GM19468 (cell line): ENCODE measurements at regions not wholly inside any gene's neighbourhood (a gene's known extent, or its start where the extent isn't known, plus 50 kb on each side); places are given as distances from the start of the nearest gene placed in this dataset.

ENCODE experiments used
- ATAC-seq: cut with Tn5 transposase; IDR thresholded peaks from one replicate; pipeline ENCODE4 v1.9.1; 2021; ENCODE audit warnings: mild to moderate bottlenecking, moderate library complexity, moderate number of reproducible peaks; ENCODE audit not compliant: unreplicated experiment; ENCODE audit errors: extremely low read depth

DNA sequence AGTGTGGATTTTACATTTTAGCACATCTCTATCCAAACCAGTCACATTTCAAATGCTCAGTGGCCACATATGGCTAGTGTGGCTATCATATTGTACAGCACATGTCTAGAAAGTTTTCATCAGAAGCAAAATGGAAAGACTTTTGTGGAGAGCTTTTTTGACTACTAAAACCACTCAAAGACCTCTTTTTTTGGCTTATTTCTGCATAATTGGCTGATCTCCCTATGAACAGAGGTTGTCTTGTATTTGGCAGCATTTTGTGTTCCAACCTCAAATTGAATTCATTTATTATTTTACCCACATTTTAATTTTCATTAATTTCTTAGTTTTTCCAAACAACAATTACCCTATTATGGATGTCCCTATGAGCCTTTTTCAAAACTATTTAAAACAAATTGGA, 395.7 kb downstream of the TLE1 start:
- ATAC-seq, result no peak

DNA sequence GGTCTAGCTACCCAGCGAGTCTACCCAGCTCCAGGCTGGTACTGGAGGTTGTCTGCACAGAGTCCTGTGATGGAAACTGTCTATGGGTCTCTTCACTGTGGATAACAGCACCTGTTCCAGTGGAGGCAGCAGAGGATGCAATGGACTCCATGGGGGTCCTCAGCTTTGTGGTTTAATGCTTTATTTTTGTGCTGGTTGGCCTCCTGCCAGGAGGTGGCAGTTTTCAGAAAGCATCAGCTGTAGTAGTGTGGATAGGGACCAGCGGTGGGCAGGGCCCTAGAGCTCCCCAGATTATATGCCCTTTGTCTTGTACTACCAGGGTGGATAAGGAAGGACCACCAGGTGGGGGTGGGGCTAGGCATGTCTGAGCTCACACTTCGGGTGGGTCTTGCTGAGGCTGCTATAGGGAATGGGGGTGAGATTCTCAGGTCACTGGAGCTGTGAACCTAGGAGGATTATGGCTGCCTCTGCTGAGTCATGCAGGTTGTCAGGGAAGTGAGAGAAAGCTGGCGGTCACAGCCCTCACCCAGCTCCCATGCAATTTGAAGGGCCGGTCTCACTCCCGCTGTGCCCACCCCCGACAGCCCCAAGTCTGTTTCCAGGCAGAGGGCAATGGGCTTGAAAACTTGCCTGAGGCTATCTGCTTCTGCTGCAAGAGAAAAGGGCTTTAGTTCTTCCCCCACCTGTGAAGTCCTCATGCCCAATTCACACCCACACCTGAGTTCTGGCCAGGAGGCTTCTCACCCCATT, 397.1 kb downstream of the TLE1 start:
- ATAC-seq, result no peak

DNA sequence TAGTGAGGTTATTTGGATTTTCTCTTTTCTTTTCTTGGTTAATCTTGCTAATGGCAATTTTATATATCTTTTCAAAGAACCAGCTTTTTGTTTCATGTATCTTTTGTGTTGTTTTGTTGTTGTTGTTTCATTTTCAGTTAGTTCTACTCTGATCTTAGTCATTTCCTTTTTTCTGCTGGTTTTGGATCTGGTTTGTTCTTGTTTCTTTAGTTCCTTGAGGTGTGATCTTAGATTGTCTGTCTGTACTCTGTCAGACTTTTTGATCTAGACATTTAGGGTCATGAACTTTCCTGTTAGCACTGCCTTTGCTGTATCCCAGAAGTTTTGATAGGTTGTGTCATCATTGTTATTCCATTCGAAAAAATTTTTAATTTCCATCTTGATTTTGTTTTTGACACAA, 399.7 kb downstream of the TLE1 start:
- ATAC-seq, result no peak

DNA sequence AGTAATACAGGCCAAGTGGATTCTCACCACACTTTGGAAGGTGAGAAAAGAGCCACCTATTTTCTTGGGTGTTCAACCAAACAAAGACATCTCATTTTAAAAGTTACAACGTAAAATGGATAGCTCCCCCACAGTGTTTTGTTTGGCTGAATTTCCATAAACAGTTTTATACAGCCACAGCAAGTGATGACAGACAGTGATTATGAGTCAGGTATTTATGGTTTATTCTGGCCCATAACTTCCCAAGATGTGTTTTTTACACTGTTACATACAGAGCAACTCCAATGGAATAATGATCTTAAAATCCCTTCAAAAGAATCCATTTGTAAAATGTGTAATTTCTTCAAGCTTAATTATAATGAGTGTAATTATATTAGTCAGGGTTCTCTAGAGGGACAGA, 421.3 kb downstream of the TLE1 start:
- no peak for ATAC-seq

DNA sequence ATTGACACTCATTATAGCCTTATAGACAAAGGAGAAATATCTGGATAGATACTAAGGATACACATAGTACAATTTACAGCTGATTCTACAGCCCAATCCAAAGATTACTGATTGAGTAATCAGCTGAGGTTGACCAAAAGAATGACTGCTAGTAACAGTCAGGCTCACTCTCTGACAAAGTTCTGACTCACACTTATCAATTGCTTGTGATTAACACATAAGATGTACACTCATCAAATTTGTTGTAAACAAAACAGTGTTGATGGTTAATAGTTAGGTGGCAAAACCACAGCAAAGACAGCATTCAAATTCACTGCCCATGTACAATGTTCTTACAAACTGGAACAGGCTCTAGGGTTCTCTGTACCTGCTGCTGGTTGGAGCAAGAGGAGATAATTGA, 422.7 kb downstream of the TLE1 start:
- ATAC-seq, result no peak

DNA sequence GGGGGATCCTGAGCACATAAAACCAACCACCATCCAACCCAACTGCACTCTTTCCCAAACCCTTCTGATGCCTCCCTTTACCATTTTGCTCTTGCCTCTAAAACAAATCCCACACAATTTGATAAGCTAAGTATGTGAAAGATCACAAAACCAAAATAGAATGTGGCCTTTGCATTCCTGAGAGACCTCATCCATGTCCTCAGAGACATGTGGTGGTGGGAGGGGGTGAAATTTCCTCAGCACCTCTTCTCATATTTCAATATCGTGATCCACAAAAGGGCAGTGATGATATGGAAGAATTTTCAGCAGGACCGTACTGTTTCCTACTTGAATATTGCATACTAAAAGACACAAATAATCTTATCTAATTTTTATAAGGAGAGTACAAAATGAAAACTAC, 423.3 kb downstream of the TLE1 start:
- no peak for ATAC-seq

DNA sequence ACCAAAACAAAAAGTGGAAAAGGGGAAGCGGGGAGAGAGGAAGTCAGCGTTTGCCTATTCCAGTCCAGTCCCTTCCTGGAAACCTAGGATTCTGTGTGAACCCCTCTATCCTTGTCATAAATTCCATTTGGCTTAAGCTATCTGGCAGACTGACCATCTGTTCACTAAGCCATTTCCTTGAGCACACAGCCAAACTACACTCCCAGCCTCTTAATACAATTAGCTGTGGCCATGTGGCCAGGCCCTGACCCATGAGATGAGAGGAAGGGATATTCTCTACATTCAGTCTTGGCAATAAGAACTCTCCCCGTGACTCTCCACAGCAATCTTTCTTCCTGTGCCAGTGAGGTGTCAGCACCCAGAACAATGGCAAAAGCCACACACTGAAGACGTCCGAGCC, 424.8 kb downstream of the TLE1 start:
- ATAC-seq, result no peak

DNA sequence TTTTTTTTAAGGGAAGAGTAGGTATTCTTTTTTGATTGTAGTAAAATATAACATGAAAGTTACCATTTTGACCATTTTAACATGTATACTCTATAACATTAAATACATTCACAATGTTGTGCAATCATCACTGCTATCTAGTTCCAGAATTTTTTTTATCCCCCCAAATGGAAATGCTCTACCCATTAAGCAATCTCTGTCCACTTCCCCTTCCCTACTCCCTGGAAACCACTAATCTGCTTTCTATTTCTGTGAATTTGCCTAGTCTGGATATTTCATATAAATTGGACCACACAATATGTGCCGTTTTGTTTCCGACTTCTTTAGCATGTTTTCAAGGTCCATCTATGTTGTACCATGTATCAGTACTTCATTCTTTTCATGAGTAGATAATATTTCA, 429.5 kb downstream of the TLE1 start:
- ATAC-seq, result no peak

DNA sequence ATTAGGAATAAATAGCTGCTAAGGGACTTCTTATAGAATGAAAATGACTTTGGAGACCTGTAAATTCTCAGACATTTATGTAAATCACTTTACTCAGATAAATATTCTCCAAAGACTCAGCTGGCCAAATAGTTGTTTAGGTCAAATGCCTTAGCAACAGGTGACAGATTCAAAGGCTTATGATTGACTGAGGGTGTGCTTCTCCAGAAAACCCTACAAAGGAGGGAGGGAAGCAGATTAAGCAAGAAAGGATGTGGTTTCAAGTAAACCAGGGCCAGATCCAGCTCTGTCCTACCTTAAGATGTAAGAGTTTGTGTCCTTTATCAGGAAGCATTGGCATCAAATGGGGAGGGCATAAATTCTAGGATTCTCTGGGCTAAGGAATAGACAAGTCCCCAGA, 433.0 kb downstream of the TLE1 start:
- ATAC-seq, result no peak

DNA sequence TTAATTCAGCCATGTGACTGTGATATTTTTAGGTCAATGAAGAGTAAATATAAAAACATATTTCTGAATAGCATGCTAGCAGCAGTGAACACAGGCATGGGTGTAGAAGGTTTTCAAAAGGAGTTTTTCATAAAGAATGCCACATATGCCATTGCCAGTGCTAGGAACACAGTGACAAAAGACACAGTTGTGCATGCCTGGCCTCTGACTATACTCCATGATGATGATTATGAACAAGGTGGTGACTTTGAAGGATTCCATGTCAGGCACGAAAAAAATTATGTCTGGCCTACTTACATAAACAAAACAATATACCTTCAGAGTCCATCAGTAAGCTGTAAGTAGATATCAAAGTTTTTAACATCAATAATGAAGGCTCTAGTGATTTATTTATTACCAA, 438.7 kb downstream of the TLE1 start:
- ATAC-seq, result no peak

DNA sequence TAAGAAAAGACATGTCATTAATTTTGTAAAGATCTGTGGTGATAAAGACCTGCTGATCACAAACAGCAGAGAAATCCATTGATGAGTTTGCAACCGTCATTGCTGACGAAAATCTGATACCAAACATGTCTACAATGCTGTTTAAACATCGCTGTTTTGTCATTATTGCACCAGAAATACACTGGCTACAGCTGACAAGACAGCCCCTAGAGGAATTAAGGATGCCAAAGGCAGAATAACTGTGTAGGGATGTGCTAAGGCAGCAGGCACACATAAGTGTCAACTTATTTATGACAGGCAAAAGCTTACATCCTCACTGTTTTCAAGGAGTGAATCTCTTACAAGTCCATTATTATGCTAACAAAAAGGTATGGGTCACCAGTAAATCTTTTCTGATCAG, 439.3 kb downstream of the TLE1 start:
- ATAC-seq, result no peak

DNA sequence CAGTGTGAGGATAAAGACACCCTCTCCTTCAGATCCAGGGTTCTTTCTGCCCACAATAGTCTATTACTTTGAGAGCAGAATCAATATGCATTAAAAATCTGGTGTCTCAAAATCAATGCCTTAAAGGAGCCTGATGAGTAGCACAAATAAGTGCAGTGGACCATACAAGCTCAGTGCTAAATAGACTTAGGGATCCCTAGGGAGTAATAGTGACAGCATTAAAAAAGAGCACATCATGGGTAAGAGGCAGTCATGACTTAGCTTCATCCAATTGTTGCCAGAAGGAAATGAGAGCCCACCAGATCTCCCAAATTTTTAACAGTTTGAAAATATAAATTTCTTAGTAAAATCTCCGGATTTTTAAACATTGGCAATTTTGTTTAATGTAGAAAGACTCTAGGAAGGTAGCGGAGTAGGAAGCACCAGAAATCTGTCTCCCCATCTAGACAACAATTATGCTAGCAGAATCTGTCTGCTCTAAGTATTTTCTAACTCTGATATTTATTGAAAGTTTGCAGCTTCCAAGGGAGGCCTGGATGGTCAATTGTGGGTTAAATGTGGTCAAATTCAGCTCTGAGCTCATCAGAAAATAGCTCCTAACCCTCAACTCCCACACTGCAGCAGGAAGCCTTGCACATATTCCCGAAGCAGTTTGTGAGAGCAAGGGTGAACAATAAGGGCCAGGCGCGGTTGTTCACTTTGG, 443.9 kb downstream of the TLE1 start:
- ATAC-seq, result no peak

DNA sequence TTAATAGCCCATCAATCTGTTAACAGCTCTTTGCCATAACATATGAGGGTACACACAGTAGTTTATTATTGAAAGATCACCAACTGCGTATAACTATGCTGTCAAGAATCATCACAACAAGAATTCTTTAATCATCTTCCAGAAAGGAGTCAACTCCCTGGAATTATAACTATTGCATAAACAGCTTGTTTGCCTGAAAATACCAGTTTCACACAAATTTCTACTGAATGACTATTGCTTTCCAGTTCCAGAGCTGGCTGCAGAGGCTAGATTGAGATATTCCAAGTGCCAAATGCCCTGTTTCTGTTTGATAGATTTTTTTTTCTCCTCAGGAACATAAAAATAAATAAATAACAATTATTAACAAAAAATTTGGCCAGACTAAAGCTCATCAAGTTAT, 444.7 kb downstream of the TLE1 start:
- ATAC-seq, result no peak

DNA sequence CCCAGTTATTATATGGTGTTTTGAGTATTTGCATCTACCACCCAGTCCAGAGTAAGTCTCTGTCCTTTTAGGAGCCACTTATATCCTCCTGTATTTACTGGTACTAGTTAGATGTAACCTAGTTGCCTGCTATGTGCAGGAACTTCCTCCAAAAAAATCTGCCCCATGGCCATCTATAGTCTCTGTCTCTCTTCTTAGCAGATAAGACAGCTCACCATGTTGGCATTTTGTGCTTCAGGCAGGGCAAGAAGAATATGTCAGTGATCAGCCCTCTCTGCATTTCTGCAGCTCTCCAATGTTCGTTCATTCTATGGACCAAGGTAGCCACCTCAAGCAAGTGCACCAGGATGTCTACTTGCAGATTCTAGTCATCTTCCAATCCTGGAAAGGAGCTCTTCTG, 446.5 kb downstream of the TLE1 start:
- no peak for ATAC-seq

DNA sequence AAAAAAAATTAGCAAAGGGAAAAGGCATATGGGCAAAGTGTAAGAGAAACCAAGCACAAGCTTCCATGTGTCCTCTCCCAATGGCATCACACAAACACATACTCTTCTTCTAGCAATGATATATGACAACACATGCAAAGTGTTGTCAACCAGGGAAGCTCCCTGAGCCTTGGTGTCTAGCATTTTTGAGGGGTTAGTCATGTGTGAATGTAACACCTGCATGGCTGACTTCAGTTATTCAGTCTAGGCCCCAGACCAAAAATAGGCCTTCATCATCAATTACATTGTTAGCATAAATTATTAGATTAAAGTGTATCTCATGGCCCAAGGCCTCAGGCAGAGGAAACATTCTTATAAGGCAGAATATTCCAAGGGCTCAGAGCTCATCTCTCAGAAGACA, 450.0 kb downstream of the TLE1 start:
- no peak for ATAC-seq

DNA sequence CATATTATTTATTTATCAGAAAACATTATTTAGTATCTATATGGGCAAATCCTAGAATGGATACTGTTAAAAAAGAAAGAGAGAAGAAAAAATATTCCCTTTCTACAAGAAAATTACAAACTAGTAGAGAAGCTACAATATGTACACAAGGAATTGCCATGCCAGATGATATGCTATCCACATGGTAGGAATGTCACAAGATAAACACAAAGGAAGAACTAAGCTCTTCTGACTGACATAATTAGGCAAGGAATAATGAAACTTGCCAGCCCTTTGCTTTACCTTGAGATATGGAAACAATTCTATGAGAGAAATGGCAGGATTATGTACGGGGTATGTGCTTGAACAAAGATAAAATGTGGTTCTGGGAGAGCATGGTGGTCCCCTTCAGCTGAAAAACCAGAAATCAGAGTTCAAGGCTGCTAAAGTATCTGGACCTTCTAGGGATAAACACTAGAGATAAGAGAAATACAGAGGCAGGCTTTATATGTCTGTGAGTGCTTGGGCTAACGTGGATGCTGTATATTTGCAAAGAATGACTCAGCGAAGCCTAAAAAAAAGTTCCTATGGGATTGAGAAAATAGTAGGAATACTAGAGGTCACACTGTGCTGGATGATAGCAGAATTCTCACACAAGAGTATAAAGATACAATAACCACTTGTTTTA, 451.6 kb downstream of the TLE1 start:
- no peak for ATAC-seq

DNA sequence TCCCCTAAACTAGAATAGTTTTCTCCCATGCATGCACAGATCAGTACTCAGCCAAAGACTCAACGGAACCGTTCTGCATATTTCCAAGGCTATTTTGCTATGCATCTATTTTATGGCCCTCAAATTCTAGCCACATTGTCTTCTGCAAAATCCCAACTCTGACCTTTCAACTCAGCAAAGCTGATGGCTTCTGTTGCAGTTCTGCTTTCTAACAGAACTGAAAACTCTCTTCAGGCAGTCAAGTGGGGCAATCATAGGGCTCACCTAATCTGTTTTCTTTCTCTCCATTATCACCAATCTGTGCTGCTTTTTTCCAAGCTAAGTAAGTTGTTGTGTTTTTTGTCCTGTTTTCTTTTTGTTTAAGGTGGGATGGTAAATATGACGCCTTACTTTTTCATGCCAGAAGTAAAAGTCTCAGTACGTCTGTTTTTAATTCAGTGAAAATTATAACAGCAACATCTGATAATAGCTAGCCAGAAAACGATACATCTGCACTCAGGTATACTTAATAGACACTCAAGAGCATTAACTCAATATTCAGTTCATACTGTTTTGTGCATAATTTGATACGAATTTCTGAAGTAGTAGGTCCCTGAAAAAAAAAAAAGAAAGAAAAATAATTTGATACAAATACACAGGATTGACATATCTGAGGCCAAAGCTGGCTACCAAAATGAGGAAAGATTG, 454.3 kb downstream of the TLE1 start:
- no peak for ATAC-seq

DNA sequence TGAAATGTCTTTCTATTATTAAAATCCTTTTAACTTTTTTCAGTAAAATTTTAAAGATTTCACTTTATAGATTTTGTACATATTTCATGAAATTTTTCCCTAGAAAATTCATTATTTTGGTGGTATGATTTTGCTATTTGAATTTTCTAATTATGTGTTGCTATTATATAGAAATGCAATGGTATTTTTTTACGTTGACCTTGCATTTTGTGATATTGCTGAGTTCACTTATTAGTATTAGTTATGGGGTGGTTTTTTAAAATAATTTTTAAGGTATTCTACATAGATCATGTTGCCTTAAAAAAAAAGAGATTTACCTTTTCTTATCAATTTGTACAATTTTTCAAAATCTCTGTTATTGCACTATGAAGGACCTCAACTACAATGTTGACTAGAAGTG, 458.3 kb downstream of the TLE1 start:
- ATAC-seq, result no peak

DNA sequence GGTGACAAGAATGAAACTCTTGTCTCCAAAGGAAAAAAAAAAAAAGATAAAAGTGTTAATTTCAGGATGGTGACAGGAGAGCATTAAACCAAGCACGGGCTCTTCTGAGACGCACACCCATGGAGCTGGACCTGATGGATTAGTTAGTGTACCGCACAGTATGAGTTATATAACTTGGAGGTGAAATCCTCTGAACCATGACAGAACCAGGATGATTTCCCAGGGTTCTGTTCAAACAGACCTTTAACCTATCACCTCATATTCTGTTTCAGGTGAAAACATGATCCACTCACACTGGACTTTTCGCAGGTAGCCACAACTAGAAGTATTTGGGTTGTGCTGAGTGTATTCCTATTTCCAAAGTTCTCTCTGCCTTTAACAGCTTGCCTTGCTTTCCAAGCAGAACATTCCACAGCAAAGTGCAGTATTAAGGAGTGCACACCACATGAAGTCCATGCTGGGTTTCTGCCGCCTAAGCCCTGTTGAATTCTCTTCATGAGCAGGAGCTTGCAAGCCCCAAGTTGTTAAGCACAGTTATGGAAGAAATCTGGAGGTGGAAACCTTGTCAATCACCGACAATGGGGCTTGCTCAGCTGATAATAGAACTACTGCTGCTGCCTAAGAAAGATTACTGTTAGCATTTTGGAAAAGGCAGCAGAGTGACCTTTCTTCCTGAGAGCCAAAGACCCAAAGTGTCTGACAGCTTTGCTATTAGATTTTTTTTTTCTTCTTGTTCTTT, 461.7 kb downstream of the TLE1 start:
- no peak for ATAC-seq

DNA sequence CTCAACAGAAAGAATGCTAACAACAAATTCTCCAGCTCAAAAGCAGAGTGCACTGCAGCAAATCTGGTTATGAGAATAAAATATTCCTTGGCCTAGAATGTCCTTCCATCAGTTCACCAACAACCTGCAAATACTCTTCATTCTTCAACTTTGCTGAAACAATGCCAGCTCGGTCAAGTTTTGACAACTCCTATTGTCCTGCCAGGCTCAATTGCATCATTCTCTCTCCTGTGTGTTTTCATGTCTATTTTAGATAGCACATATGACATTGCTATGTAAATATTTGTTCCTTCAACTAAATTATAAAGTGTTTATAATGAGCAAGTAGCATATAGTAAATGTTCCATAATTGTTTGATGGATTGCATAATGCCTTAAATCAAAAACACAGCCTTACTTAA, 463.8 kb downstream of the TLE1 start:
- no peak for ATAC-seq
